VCaP (cell line): ENCODE measurements at regions not wholly inside any gene's neighbourhood (a gene's known extent, or its start where the extent isn't known, plus 50 kb on each side); places are given as distances from the start of the nearest gene placed in this dataset.

Experiments used
- H3K27ac ChIP-seq: fragments of 450-650 bp; 2 replicates; pipeline ENCODE4 v1.5.1; 2017
- TF ChIP-seq, protein P1 (sequence below): fragments of 450-650 bp; conservative IDR thresholded peaks from 2 replicates; pipeline ENCODE4 v1.5.1; 2017; ENCODE audit warnings: mild to moderate bottlenecking, moderate library complexity

GRCh38 chr16:87093804-87094555 lies 223.2 kb downstream of the C16orf95 start:
- TF ChIP-seq, protein P1, sequence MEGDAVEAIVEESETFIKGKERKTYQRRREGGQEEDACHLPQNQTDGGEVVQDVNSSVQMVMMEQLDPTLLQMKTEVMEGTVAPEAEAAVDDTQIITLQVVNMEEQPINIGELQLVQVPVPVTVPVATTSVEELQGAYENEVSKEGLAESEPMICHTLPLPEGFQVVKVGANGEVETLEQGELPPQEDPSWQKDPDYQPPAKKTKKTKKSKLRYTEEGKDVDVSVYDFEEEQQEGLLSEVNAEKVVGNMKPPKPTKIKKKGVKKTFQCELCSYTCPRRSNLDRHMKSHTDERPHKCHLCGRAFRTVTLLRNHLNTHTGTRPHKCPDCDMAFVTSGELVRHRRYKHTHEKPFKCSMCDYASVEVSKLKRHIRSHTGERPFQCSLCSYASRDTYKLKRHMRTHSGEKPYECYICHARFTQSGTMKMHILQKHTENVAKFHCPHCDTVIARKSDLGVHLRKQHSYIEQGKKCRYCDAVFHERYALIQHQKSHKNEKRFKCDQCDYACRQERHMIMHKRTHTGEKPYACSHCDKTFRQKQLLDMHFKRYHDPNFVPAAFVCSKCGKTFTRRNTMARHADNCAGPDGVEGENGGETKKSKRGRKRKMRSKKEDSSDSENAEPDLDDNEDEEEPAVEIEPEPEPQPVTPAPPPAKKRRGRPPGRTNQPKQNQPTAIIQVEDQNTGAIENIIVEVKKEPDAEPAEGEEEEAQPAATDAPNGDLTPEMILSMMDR: no peak
- H3K27ac ChIP-seq: no peak overlapping the region

DNA sequence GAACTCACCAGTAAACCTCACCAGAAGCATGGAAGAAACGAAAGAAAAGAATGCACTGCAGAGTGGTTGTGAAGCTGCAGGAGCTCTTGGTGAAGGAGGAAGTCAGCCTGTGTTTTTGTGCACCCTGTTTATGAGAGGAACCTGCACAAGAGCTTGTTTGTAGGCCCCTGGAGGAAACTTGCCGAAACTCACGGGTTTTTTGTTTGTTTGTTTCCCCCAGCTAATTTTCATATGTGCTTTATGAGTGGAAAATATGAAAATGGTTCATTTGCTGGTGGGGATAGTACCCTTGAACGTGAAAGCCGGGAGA lies 222.7 kb downstream of the C16orf95 start:
- H3K27ac ChIP-seq: no peak overlapping the region
- TF ChIP-seq, protein P1: no peak

- TF ChIP-seq, protein P1: no peak
- no peak overlapping the region for H3K27ac ChIP-seq
Measured at GRCh38 chr16:87095271-87095670, 221.9 kb downstream of the C16orf95 start.

GRCh38 chr16:87096746-87097333 lies 220.4 kb downstream of the C16orf95 start:
- TF ChIP-seq, protein P1: no peak
- H3K27ac ChIP-seq: no peak overlapping the region

- TF ChIP-seq, protein P1: no peak
- H3K27ac ChIP-seq: no peak overlapping the region
Measured at GRCh38 chr16:87098361-87098760, 218.8 kb downstream of the C16orf95 start.

DNA sequence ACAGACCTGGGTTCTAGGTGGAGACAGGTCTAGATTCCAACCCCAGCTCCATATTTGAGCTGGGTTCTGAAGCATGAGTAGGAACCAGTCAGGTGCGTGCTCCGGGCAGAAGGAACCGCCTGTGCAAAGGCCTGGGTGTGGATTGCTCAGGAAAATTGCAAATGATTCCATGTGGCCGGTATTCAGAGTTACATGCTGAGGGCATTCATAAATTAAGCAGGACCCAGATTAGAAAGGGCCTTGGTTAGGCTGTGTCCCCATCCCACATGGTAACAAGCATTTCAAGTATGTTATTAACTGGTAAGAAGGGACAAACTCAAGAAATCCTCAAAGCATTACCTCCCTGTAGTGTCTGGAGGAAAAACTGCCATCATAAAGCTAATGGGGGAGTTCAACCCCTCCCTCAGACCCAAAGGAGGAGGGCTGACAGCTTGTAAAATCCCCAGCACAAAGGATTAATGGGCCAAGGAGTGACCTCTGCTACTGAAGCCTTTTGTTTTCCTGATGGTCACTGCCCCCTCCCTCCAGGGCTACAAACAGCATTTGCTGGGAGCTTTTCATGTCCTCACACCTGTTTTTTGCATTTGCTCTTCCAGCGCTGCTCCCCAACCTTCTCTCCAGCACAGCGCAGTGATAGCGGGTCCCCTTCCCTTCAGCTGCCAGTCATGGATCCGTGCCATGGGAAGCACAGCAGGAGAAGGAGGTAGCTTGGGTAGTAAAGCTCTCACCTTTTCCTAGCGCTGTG lies 218.0 kb downstream of the C16orf95 start:
- TF ChIP-seq, protein P1: no peak
- no peak overlapping the region for H3K27ac ChIP-seq

- TF ChIP-seq, protein P1: no peak
- no peak overlapping the region for H3K27ac ChIP-seq
Measured at GRCh38 chr16:87100306-87101058, 216.7 kb downstream of the C16orf95 start.
